IPS-18a (cell line): ENCODE measurements at regions not wholly inside any gene's neighbourhood (a gene's known extent, or its start where the extent isn't known, plus 50 kb on each side); places are given as distances from the start of the nearest gene placed in this dataset.

Source experiments
- H3K27ac ChIP-seq: one replicate; pipeline ENCODE4 v1.5.1; 2013; ENCODE audit warnings: low read length
- H3K27me3 ChIP-seq: one replicate; pipeline ENCODE4 v1.6.1; 2013; ENCODE audit warnings: mild to moderate bottlenecking, low read length; ENCODE audit not compliant: control insufficient read depth, insufficient read depth
- H3K36me3 ChIP-seq: one replicate; pipeline ENCODE4 v1.6.1; 2013; ENCODE audit warnings: low read depth, low read length; ENCODE audit not compliant: control insufficient read depth
- H3K4me1 ChIP-seq: one replicate; pipeline ENCODE4 v1.6.1; 2013; ENCODE audit warnings: low read depth, low read length; ENCODE audit not compliant: control insufficient read depth
- H3K4me3 ChIP-seq: one replicate; pipeline ENCODE4 v1.5.1; 2013; ENCODE audit warnings: low read length
- H3K9ac ChIP-seq: one replicate; pipeline ENCODE4 v1.6.1; 2013; ENCODE audit warnings: mild to moderate bottlenecking, low read length, moderate library complexity
- H3K9me3 ChIP-seq: one replicate; pipeline ENCODE4 v1.6.1; 2013; ENCODE audit warnings: low read depth, low read length; ENCODE audit not compliant: control insufficient read depth

DNA sequence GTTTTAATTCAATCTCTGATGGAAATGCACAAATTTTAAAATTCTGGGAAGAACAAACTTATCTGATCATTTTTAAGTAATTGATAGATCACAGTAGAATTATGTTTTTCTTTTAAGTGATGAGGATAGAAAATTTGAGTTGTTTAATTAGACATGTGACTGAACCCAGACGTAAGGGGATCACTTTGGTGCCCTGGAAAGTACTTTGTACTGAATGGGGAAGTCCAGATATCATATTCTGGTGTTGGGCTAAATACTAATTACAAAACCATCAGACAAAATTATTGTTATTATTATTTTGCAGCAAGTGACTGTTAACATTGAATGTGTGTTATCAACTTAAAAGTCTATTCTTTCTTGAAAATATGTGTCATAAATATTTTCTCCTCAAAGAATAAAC, 994.6 kb downstream of the TSN start:
- Histone ChIP-seq H3K27ac (no peak overlapping the region), H3K27me3 (no peaks in the 10 kb centered on the region), H3K4me3 (no peak overlapping the region)

DNA sequence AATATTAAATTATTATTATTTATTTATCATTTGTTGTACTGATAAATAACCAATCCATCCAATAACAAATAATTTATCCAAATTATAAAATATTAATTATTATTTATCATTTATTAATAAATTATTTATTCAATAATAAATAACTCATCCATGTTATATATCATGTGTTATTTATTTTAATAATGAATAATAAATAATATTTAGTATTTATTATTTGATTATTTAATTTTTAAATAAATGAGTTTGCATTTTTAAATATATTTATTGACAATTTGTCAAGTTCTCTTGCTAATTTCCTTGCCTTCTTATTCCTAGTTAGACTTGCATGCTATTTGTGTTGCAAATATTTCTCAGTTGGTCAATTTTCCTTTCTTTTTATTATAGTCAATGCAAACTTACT, 995.4 kb downstream of the TSN start:
- no peaks in the 10 kb centered on the region for H3K27me3 ChIP-seq
- no peak overlapping the region for H3K4me3 ChIP-seq
- no peaks in the 10 kb centered on the region for H3K36me3 ChIP-seq
- H3K9me3 ChIP-seq = no peaks in the 10 kb centered on the region
- no peak overlapping the region for H3K9ac ChIP-seq
- H3K27ac ChIP-seq = no peak overlapping the region
- H3K4me1 ChIP-seq = peaks cover 4% of the 10 kb centered on the region

More for the DNA sequence above, 994.6 kb downstream of the TSN start:
- Histone ChIP-seq H3K9me3 (no peaks in the 10 kb centered on the region), H3K4me1 (peaks cover 4% of the 10 kb centered on the region), H3K36me3 (no peaks in the 10 kb centered on the region), H3K9ac (no peak overlapping the region)

DNA sequence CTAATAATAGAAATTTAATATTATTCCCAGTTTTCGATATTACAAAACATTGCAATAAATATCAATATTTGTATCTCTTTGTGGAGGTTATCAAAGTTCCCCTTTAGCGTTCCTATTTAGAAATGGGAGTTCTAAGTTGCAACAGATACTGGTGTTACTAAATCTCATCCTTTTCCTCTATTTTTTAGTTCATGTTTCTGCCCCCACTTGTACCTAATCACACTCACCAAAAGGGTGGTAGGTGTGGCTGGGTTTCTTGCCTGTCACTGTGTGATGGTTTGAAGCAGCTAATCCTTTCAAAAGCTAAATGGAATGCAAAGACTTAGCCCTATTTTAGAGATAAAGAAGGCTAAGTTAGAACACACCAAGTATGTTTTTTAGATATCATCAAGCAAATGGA, 997.9 kb downstream of the TSN start:
- Histone ChIP-seq H3K9ac (no peak overlapping the region), H3K9me3 (no peaks in the 10 kb centered on the region), H3K4me1 (peaks cover 4% of the 10 kb centered on the region), H3K27me3 (no peaks in the 10 kb centered on the region), H3K27ac (no peak overlapping the region), H3K4me3 (no peak overlapping the region), H3K36me3 (no peaks in the 10 kb centered on the region)

DNA sequence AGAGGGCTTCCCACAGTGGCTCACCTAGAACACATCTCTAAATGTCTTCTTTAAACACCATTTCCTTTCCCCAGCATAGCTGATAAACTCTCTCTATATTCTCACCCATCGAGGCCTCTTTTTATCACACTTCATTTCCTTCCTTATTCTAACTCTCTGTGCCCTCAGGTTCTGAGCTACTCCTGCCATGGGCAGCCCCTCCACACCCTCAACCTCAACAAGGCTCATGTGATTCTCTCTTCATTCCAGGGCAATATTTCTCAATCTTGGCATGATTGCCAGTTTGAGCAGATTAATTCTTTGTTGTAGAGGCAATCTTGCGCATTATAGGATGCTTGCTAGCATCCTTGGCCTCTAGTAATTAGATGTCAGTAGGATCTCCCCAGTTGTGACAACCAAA, 999.1 kb downstream of the TSN start:
- no peak overlapping the region for H3K9ac ChIP-seq
- H3K36me3 ChIP-seq = no peaks in the 10 kb centered on the region
- H3K27me3 ChIP-seq = no peaks in the 10 kb centered on the region
- peaks cover 4% of the 10 kb centered on the region for H3K4me1 ChIP-seq
- H3K9me3 ChIP-seq = no peaks in the 10 kb centered on the region
- no peak overlapping the region for H3K4me3 ChIP-seq
- H3K27ac ChIP-seq = no peak overlapping the region

DNA sequence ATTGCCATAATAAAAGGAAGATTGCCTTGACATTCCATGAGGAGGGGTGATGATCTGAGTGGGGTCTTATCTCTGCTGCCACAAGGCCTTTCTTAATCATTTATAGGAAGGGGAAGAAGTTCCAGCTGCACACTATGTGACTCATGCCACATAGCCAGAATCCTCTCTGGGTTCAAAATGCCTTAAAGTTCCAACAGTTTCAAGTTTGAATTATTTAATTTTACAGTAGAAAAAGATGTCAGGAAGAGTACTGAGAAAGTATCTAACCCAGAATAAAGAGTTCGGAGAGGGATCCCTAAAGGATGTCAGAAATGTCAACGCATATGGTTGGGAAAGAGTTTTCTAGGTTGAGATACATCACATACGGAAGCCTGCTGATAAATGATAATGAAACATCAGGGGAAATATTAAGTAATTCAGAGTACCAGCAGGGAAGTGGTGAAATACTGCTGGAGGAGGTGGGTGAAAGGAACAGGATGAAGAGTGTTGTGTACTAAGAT, 999.9 kb downstream of the TSN start:
- no peaks in the 10 kb centered on the region for H3K27me3 ChIP-seq
- H3K36me3 ChIP-seq = no peaks in the 10 kb centered on the region
- H3K27ac ChIP-seq = no peak overlapping the region

DNA sequence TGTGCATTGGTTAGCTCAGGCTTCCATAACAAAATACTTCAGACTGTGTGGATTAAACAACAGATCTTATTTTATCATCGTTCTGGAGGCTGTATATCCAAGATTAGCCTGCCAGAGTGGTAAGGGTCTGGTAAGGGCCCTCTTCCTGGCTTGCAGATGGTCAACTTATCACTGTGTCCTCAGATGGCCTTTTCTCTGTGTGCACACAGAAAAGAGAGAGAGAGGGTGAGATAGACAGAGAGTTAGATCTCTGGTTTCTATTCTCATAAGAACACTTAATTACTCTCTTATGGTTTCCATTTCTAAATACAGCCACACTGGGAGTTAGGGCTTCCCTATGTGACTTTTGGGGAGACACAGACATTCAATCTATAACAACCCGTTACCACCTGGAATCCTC, 1003.5 kb downstream of the TSN start:
- no peaks in the 10 kb centered on the region for H3K4me1 ChIP-seq
- no peak overlapping the region for H3K27ac ChIP-seq
- no peaks in the 10 kb centered on the region for H3K9me3 ChIP-seq
- no peak overlapping the region for H3K9ac ChIP-seq
- no peak overlapping the region for H3K4me3 ChIP-seq
- no peaks in the 10 kb centered on the region for H3K27me3 ChIP-seq
- no peaks in the 10 kb centered on the region for H3K36me3 ChIP-seq

More for the DNA sequence above, 999.9 kb downstream of the TSN start:
- Histone ChIP-seq H3K4me3 (no peak overlapping the region), H3K9ac (no peak overlapping the region), H3K9me3 (no peaks in the 10 kb centered on the region), H3K4me1 (peaks cover 4% of the 10 kb centered on the region)

DNA sequence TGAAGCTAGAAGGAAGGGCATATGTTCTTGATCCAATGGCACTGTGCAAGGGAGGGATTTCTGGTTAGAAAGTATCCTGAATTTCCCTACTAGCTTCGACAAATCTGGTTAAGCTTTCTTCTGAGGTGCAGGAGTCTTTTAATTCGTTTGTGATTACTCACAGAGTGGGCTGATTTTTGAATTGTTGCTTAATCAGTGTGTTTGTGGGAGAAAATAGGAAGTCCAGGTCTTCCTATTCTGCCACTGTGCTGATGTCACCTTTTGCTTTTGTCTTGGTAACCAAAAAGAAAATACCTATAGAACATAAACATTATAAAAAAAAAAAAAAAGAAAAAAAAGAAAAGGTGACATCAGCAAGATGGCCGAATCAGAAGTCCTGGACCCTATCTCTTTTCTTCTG, 1008.6 kb downstream of the TSN start:
- H3K27ac ChIP-seq = no peak overlapping the region

DNA sequence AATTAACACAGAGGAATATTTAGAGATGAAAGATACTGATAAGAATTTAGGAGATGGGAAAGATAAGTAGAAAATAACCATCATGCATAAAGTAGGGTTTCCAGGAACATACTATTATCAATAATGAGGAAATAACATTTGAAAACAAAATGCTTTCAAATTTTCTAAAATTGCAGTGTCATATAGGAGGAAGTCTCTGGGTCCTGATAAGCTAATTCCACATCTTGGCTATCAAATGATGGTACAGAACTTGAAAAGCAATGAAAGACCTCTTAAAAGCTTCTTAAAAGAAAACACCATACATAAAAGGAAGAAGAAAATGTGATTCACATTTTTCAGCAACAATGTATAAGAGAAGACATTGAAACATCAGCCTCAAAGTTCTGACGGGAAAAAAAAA, 1024.8 kb downstream of the TSN start:
- Histone ChIP-seq H3K27ac (no peak overlapping the region), H3K27me3 (no peaks in the 10 kb centered on the region), H3K36me3 (no peaks in the 10 kb centered on the region), H3K9ac (no peak overlapping the region), H3K4me1 (no peaks in the 10 kb centered on the region), H3K4me3 (no peak overlapping the region), H3K9me3 (no peaks in the 10 kb centered on the region)

More for the DNA sequence above, 1008.6 kb downstream of the TSN start:
- Histone ChIP-seq H3K4me1 (no peaks in the 10 kb centered on the region), H3K36me3 (no peaks in the 10 kb centered on the region), H3K9me3 (no peaks in the 10 kb centered on the region), H3K9ac (no peak overlapping the region), H3K4me3 (no peak overlapping the region), H3K27me3 (no peaks in the 10 kb centered on the region)

DNA sequence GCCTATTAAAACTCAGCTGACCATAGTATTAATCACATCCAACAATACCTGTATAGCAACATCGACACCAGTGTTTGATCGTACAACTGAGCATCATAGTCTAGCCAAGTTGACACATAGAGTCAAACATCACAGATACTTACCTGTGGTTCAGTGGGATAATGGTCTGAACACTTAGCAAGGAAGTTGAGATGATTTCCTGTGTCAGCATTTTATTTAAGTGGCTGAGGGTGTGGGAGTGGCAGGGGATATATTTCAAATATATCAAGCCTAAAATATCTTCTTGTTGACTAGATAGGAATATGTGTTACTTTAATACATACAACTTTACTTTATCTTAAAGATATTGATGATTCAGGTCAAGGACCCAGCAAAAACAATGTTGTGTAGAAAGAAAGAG, 1038.6 kb downstream of the TSN start:
- Histone ChIP-seq H3K4me3 (no peak overlapping the region), H3K4me1 (no peaks in the 10 kb centered on the region), H3K27ac (no peak overlapping the region), H3K9ac (no peak overlapping the region), H3K9me3 (no peaks in the 10 kb centered on the region), H3K36me3 (no peaks in the 10 kb centered on the region), H3K27me3 (no peaks in the 10 kb centered on the region)

DNA sequence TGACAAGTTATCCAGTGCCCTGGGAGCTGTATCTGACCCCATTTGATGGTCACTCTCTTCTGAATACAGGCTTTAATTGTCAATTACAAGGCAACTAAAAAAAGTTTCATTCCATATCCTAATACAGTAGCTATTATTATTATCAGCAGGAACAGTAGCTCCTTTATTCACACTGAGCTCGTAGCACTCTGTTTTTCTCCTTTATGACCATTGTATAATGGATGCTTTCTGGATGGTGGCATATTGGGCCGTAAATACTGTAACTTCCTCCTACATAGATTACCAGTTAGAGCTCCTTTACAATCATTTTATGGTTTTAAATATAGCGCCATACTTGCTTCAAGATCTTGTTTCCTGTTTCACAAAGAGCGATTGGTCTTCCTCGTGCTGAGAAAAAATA, 1040.3 kb downstream of the TSN start:
- no peaks in the 10 kb centered on the region for H3K9me3 ChIP-seq
- no peak overlapping the region for H3K9ac ChIP-seq
- no peaks in the 10 kb centered on the region for H3K36me3 ChIP-seq
- H3K27me3 ChIP-seq = no peaks in the 10 kb centered on the region
- no peak overlapping the region for H3K27ac ChIP-seq
- no peak overlapping the region for H3K4me3 ChIP-seq
- H3K4me1 ChIP-seq = no peaks in the 10 kb centered on the region

DNA sequence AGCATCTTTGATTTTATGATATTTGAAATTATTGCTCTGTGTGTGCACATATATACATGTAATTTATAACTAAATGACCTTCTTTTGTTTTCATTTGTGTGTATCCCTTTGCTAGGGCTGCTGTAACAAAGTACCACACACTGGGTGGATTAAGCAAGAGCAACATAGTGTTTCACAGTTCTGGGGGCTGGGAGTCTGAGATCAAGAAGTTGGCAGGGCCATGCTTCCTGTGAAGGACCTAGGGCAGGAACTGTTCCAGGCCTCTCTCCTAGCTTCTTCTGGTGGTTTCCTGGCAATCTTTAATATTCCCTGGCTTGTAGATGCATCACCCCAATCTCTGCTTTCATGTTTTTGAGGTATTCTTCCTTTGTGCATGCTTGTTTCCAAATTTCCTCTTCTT, 1043.9 kb downstream of the TSN start:
- H3K4me1 ChIP-seq = no peaks in the 10 kb centered on the region
- no peaks in the 10 kb centered on the region for H3K27me3 ChIP-seq
- H3K4me3 ChIP-seq = no peak overlapping the region
- H3K27ac ChIP-seq = no peak overlapping the region
- no peak overlapping the region for H3K9ac ChIP-seq
- H3K9me3 ChIP-seq = no peaks in the 10 kb centered on the region
- no peaks in the 10 kb centered on the region for H3K36me3 ChIP-seq

DNA sequence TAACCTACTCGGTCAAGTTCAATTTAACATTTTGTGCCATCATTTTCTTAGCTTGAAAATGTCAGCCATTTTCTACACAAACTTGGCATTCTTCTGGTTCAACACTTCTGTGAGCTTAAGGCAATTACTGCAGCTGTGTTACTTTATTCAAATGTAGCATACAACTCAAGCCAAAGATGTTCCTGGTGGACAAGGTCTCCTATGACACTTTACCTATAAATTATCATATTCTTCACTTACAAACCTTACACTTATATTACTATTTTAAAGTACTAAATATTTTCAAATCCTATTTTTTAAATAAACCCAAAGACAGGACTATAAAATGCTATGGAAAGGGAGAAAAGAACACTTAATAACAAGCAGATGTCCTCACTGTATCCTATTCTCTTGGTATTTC, 1045.3 kb downstream of the TSN start:
- Histone ChIP-seq H3K9ac (no peak overlapping the region), H3K4me3 (no peak overlapping the region), H3K36me3 (no peaks in the 10 kb centered on the region), H3K27me3 (no peaks in the 10 kb centered on the region), H3K4me1 (no peaks in the 10 kb centered on the region), H3K27ac (no peak overlapping the region), H3K9me3 (no peaks in the 10 kb centered on the region)
